ENCODE measurements at regions not wholly inside any gene's neighbourhood (a gene's known extent, or its start where the extent isn't known, plus 50 kb on each side); places are given as distances from the start of the nearest gene placed in this dataset.

- TF ChIP-seq CTCF (IDR thresholded peaks at IDR 0.05) (no peak), POLR2A (IDR thresholded peaks at IDR 0.05) (no peak)
Measured at GRCh38 chr10:36066102-36066501, 424.0 kb upstream of the FZD8 start.
